ENCODE measurements at regions not wholly inside any gene's neighbourhood (a gene's known extent, or its start where the extent isn't known, plus 50 kb on each side); places are given as distances from the start of the nearest gene placed in this dataset.
"Not testable (repeated sequence)": the region's sequence is repeated elsewhere in the genome, so short reads cannot be mapped to it uniquely, and the experiment has no call there.

DNA sequence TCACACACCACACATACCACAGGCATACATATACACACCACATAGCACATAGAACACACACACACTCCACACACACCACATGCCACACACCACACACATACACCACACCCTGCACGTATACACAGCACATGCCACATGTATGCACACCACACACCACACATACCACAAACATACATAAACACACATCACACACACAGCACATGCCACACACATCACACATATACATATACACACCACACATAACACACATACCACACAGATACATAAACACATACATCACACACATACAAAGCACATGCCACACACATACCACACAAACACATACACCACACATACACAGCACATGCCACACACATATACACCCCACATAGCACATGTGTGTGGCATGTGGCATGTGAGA is 171.1 kb downstream of the OR4M2 start:
- Mint-ChIP-seq H3K36me3 (ENCODE audit: low read depth) (no peaks in the 10 kb centered on the region), H3K27ac (no peak overlapping the region), H3K9me3 (no peaks in the 10 kb centered on the region), H3K4me3 (no peak overlapping the region), H3K4me1 (peaks cover 25% of the 10 kb centered on the region), H3K27me3 (peaks cover 11% of the 10 kb centered on the region)
- ATAC-seq (ENCODE audit: low read depth) (no peak), DNase-seq (no peak)
- ChIA-PET POLR2A (no interaction called here), CTCF (no interaction called here)
- TF ChIP-seq, protein P1, sequence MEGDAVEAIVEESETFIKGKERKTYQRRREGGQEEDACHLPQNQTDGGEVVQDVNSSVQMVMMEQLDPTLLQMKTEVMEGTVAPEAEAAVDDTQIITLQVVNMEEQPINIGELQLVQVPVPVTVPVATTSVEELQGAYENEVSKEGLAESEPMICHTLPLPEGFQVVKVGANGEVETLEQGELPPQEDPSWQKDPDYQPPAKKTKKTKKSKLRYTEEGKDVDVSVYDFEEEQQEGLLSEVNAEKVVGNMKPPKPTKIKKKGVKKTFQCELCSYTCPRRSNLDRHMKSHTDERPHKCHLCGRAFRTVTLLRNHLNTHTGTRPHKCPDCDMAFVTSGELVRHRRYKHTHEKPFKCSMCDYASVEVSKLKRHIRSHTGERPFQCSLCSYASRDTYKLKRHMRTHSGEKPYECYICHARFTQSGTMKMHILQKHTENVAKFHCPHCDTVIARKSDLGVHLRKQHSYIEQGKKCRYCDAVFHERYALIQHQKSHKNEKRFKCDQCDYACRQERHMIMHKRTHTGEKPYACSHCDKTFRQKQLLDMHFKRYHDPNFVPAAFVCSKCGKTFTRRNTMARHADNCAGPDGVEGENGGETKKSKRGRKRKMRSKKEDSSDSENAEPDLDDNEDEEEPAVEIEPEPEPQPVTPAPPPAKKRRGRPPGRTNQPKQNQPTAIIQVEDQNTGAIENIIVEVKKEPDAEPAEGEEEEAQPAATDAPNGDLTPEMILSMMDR (IDR thresholded peaks at IDR 0.05): no peak
- intact Hi-C loops (cut with micrococcal nuclease): no loop called here

DNA sequence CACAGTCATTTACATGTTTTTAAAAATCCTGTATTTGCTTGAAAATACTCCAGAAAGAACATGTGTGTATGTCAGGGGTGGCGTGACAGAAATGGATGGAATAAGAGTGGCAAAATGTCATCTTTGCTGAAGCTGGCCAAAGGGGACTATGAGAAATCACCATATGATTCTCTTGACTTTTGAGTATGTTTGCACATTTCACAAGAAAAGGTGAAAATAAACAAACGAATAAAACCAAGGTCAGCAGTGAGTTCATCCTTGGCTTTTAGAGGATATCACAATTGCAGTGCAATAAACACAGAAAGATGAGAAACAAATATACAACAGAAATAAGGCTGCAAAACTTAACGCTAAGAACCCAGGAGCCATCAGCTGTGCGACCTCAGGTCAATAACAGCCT is 171.7 kb downstream of the OR4M2 start:
- POLR2A ChIA-PET; ATAC-seq (ENCODE audit: low read depth); intact Hi-C loops (cut with micrococcal nuclease); DNase-seq; H3K27ac Mint-ChIP-seq; H3K9me3 Mint-ChIP-seq; H3K36me3 Mint-ChIP-seq (ENCODE audit: low read depth); CTCF ChIA-PET; H3K4me3 Mint-ChIP-seq: not testable (repeated sequence)
- Mint-ChIP-seq H3K27me3 (peaks cover 11% of the 10 kb centered on the region), H3K4me1 (peaks cover 25% of the 10 kb centered on the region)

DNA sequence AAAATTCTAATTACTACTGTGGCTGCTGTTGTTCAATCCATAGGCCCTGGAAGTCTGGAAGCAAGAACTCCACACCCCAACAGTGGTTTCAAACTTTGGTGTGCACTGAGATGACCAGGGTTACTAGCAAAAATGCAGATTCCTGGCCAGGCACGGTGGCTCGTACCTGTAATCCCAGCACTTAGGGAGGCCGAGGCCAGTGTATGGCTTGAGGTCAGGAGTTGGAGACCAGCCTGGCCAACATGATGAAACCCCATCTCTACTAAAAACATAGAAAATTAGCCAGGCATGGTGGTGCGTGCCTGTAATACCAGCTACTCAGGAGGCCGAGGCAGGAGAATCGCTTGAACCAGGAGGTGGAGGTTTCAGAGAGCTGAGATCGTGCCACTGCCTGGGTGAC is 172.2 kb downstream of the OR4M2 start:
- POLR2A ChIA-PET; ATAC-seq (ENCODE audit: low read depth); H3K4me3 Mint-ChIP-seq; intact Hi-C loops (cut with micrococcal nuclease); H3K27ac Mint-ChIP-seq; H3K9me3 Mint-ChIP-seq; DNase-seq; CTCF ChIA-PET; H3K36me3 Mint-ChIP-seq (ENCODE audit: low read depth): not testable (repeated sequence)
- Mint-ChIP-seq H3K4me1 (peaks cover 25% of the 10 kb centered on the region), H3K27me3 (peaks cover 11% of the 10 kb centered on the region)

DNA sequence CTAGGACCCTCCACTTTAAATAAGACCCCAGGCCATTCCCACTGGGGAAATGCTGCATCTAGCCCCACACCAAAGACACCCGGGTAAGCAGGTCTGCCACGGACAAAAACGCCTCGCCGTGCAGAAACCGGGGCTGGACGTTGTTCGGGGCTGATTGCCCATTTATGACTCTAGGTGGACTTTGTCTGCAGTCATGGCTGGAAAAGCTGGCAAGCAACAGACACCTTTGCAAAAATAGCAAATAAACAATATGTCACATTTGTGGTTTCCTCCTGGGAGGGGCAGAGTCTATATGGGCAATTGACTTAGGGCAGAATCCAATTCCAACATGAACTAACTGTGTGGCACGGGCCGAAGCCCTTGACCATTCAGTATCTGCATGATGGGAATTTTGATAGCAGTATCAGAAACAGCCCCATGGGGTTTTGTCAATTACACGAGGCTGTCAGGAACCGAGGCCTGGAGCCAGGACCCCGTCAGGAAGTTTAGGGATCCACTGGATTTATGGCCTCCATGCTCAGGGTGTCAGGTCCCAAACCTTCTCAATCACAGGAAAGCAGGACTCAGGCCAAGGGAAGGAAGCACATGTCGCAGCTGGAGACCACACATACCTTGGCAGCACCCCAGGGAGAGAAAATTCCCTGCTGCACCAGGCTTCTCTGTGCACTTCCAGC is 172.8 kb downstream of the OR4M2 start:
- H3K36me3 Mint-ChIP-seq (ENCODE audit: low read depth); H3K27me3 Mint-ChIP-seq; H3K9me3 Mint-ChIP-seq; POLR2A ChIA-PET; CTCF ChIA-PET; H3K4me3 Mint-ChIP-seq; ATAC-seq (ENCODE audit: low read depth); DNase-seq; intact Hi-C loops (cut with micrococcal nuclease); H3K27ac Mint-ChIP-seq: not testable (repeated sequence)
- H3K4me1 Mint-ChIP-seq: peaks cover 25% of the 10 kb centered on the region

DNA sequence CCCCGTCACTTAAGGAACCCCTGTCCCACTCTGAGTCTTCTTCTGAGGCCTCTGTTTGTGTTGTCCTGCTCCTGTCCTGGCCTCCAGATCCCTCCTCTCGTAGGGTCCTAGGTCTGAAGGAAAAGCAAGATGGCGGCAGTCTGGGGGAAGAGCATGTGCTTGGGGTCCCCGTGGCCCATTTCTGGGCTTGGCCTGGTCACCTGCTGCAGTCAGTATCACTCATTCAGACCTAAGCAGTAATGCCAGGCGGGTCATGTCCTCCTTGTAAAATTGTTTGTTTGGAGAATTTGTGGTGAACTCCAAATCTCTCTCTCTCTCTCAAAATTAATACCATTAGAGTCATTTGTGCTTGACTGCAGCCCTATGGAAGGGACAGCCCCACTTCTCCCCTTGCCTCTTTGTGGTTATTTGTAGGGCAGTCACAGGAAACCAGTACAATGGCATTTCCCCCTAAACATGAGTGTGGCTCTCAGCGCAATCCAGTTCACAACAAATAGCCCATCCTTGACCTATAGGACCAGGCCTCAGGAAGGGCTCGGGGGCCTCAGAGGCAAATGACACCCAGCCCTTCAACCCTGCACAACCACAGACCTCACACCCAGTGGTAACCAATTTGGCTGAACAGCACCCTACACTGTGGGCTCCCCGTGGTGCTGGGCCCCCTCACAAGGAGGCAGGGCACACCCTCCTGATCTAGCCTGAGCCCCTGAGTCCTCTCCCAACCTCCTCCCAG is 173.5 kb downstream of the OR4M2 start:
- H3K27ac Mint-ChIP-seq: no peak overlapping the region
- no peak for DNase-seq
- POLR2A ChIA-PET: no interaction called here

DNA sequence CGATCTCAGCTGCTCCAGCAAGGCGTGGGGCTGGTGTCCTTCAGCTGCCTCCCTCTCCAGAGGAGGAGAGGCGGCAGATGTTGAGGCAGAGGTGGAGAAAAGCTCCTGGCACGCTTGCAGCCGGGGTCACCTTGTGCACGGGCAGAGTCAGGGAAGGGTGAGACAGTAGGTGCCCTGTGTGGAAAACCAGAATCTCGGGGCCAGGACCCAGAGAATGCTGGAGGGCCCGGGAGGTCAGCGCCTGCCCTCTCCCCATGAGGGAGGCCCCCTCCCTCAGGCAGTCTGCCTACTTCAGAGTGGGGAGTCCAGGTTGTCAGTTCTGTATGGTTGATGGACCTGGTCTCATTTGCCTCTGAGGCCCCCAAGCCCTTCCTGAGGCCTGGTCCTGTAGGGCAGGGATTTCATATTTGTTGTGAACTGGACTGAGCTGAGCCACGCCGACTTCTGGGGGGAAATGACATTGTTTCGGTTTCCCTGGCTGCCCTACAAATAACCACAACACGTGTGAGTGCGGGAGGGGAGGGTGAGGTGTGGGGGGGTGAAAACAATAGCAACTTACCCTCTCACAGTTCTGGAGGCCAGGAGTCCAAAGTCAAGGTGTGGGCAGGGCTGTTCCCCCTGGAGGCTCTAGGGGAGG is 174.2 kb downstream of the OR4M2 start:
- Mint-ChIP-seq H3K4me1 (peaks cover 25% of the 10 kb centered on the region), H3K4me3 (peak overlapping the region; percentile 26)
- intact Hi-C loops (cut with micrococcal nuclease); CTCF ChIA-PET; H3K27ac Mint-ChIP-seq; H3K36me3 Mint-ChIP-seq (ENCODE audit: low read depth); DNase-seq; POLR2A ChIA-PET; H3K9me3 Mint-ChIP-seq; H3K27me3 Mint-ChIP-seq; ATAC-seq (ENCODE audit: low read depth): not testable (repeated sequence)

More for the DNA sequence above, 173.5 kb downstream of the OR4M2 start:
- Mint-ChIP-seq H3K9me3 (no peaks in the 10 kb centered on the region), H3K27me3 (peaks cover 2% of the 10 kb centered on the region), H3K36me3 (ENCODE audit: low read depth) (no peaks in the 10 kb centered on the region), H3K4me3 (peak overlapping the region; percentile 12), H3K4me1 (peaks cover 25% of the 10 kb centered on the region)
- CTCF ChIA-PET: no interaction called here
- TF ChIP-seq, protein P1 (IDR thresholded peaks at IDR 0.05): no peak
- ATAC-seq (ENCODE audit: low read depth): peak; percentile 58
- intact Hi-C loops (cut with micrococcal nuclease): no loop called here

DNA sequence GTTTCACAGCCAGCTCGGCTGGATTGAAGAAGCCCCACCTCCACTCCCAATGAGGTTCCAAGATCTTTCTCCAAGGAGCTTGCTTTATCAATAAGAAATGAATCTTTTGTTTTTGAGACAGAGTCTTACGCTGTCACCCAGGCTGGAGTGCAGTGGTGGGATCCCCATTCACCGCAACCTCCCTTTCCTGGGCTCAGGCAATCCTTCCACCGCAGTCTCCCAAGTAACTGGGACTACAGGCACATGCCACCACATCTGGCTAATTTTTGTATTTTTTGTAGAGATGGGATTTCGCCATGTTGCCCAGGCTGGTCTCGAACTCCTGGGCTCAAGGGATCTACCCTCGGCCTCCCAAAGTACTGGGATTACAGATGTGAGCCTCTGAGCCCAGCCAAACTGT is 175.3 kb downstream of the OR4M2 start:
- H3K27ac Mint-ChIP-seq; DNase-seq; H3K36me3 Mint-ChIP-seq (ENCODE audit: low read depth); CTCF ChIA-PET; POLR2A ChIA-PET; H3K9me3 Mint-ChIP-seq; intact Hi-C loops (cut with micrococcal nuclease); ATAC-seq (ENCODE audit: low read depth); H3K27me3 Mint-ChIP-seq; H3K4me3 Mint-ChIP-seq: not testable (repeated sequence)
- peaks cover 22% of the 10 kb centered on the region for H3K4me1 Mint-ChIP-seq

DNA sequence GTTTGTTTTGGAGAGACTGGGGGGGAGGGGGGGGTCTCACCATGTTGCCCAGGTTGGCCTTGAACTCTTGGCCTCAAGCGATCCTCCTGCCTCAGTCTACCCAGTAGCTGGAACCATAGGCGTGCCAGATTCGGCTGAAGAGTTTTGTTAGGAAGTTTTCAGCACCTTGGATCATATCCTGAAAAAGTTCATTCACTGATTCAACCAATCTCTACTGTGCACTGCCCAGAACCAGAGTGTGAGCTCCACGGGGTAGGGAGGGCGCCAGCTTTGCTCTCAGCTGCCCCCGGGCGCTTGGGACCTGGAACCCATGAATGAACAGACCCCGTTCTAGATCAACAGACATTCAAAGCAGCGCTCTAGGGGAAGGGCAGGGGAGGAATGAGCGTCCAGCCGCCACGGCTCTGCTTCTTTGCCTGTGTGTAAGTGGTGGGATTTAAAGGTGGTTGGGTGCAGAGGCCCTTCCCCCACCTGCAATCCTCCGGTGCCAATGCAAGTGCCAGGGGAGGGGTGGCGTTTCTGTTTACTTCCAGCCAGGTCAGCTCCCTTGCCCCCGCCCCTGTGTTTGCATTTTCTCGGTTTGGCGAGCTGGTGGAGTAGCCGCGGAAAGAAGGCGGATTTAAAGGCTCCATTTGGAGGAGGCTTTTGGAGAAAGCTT is 176.2 kb downstream of the OR4M2 start:
- H3K4me1 Mint-ChIP-seq: peaks cover 20% of the 10 kb centered on the region
- H3K27ac Mint-ChIP-seq; H3K27me3 Mint-ChIP-seq; H3K9me3 Mint-ChIP-seq; DNase-seq; ATAC-seq (ENCODE audit: low read depth); intact Hi-C loops (cut with micrococcal nuclease); POLR2A ChIA-PET; H3K36me3 Mint-ChIP-seq (ENCODE audit: low read depth); H3K4me3 Mint-ChIP-seq; CTCF ChIA-PET: not testable (repeated sequence)

Data from activated B cell treated with CpG ODN at 0.5 μM for 24 hours (primary cell).